Middle frontal gyrus (tissue), 1 donor: ENCODE measurements at regions not wholly inside any gene's neighbourhood (a gene's known extent, or its start where the extent isn't known, plus 50 kb on each side); places are given as distances from the start of the nearest gene placed in this dataset.

Experiments
- DNase-seq: peaks from one replicate; pipeline ENCODE4 v3.0.0-alpha.2; 2015; ENCODE audit warnings: low spot score; ENCODE audit errors: extremely low spot score

GRCh38 chr2:67221266-67221665 lies 175.9 kb upstream of the ETAA1 start:
- DNase-seq, result no peak

DNA sequence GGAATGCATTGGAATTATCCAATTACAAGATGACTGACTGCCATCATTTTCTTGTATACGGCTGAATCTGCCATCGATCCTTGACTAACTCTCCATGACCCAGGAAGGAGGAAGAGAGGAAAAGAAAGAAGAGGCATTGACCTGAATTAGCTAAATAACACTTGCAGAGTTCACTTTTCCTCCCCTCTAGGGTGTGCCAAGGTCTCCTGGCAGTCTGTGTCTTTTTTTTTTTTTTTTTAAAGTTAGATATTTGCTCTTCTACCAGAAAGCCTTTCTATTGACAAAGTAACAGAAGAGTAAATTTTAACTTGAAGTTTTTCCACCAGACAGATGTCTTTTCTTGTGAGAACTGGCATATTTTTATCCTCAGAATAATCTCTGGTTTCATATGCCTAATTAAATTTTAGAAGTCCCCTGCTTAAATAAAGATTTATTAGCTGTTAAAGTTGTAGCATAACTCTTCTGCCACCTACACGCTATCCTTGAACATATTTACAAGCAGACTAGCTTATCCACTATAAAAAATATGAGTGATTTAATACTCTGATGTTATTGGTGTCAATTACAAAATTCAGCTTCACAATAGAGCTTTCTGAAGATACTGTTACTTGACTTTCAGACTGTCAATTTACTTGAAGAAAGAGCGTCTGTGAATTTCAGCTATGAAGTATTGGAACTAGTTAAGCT lies 171.7 kb upstream of the ETAA1 start:
- DNase-seq, result no peak

DNA sequence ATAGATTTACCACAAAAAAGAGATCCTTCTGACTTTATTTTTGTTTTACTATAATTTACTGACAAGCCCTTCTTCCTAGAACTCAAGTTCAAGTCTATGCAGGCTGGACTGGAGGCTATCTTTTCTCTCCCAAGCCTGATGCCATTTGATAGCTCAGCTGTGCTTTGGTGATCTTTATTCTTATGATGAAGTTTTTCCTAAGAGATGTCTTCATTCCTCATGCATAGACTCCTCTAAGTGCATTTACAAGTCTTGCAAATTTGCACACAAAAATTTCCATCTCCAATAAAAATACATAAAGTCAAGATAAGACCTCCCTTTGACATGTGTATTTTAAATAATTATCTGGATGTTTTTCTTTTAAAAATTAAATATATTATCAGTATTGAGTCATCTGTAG lies 167.4 kb upstream of the ETAA1 start:
- no peak for DNase-seq

- no peak for DNase-seq
Observed at GRCh38 chr2:67232936-67233335, 164.2 kb upstream of the ETAA1 start.

DNA sequence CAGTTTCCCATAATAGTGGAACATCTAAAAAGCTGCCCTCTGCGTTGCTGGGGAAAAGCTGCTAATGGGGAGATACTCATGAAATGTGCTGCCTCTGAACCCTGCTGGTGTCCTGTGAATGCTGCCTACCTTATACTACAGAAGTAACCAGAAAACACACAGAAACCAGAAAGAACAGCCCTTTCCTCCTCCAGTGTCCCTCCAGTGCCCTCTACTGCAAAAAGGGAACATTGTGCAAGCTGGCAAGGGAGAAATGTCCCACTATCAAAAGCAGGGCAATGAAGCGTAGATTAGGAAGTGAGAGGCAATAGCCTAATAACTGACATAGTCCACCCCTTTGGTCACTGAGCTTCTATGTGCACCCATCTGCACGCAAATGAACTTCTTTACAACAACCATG lies 162.7 kb upstream of the ETAA1 start:
- no peak for DNase-seq

GRCh38 chr2:67237288-67237687 lies 159.8 kb upstream of the ETAA1 start:
- DNase-seq, result no peak

DNA sequence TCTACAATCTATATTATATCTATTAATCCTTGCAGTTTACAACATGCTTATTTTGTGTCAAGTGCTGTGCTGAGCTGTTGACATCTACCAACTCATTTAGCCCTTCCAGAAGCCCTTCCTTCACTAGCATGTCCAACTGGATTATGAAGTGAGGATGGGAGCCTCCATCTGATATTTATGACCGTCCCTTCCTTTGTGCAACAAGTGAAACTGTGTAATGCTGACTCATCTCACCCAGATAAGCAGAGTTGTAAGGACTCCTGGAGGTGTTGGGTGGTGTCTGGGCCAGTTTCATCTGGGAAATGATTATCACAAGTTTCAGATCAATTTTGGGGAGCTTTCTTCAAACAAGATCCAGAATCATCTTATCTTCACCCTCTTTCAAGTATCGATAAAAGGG lies 156.6 kb upstream of the ETAA1 start:
- DNase-seq, result no peak

- no peak for DNase-seq
Observed at GRCh38 chr2:67241453-67241852, 155.7 kb upstream of the ETAA1 start.

DNA sequence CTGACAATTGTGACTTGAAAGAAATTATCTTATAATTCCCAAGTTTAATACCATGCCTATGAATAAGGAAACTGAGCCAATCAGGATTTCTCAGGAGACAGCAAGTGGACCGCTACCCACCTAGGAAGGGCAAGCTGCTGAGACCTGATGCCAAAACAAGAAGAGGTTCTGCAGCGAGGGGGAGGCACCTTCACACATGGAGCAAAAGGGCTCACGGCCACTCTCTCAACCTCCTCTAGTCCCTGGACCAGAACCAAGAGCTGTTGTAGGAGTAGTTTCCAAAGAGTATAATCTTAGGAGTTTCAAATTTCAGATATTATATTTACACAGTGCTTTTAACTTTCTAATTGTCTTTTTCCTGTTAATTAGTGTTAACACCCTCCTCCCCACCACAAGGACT lies 154.7 kb upstream of the ETAA1 start:
- no peak for DNase-seq

- DNase-seq, result no peak
Observed at GRCh38 chr2:67243919-67244318, 153.2 kb upstream of the ETAA1 start.

GRCh38 chr2:67246791-67247190 lies 150.3 kb upstream of the ETAA1 start:
- DNase-seq, result no peak

GRCh38 chr2:67251741-67252140 lies 145.4 kb upstream of the ETAA1 start:
- DNase-seq, result no peak

DNA sequence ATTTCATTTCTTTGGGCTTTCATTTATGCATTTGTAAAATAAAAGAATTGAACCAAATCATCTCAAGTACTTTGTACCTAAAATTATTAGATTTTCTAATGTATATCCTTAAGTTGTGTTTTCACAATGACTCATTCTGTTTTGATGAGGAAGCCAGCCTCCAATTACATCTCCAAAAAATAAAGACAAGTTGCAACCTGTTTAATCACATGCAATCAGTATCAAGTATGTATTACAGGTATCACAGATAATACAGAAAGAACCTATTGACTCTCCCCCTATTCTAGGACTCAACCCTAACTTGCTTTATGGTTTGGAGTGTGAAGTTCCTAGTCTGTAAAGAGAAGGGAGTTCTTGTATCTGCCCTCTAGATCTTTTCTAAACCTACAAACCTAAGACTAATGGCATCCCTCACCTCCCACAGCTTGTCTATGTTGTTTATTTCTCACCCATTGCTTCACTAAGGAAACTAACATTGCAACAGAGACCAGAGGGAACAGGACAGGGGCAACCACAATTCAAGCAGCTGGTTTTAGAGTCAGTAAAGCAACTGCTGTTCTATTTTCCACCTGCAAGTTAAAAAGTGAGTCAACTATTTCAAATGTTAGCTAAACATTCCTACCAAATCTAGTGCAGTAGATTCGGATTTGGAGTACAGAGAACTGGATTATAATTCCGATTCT lies 141.1 kb upstream of the ETAA1 start:
- DNase-seq, result no peak

GRCh38 chr2:67256892-67257291 lies 140.2 kb upstream of the ETAA1 start:
- DNase-seq, result no peak

DNA sequence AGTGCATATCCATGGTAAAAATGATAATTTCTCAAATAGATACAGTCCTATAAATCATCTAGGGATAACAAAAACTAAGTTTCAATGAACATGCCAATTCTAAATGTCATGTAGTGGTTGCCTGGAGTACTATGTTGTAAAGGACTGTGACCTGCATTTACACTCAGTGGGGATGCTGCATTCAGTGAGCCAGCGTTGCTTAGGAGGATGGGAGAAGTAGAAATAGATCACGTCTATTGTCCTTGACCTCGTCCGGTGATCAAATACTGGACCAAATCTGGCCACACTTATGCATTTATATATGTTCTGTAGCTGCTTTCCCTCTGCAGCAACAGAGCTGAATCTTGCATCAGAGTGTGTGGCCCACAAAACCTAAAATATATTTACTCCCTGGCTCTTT lies 139.0 kb upstream of the ETAA1 start:
- no peak for DNase-seq

- DNase-seq, result no peak
Observed at GRCh38 chr2:67258831-67259230, 138.3 kb upstream of the ETAA1 start.

GRCh38 chr2:67259556-67260342 lies 137.4 kb upstream of the ETAA1 start:
- no peak for DNase-seq

DNA sequence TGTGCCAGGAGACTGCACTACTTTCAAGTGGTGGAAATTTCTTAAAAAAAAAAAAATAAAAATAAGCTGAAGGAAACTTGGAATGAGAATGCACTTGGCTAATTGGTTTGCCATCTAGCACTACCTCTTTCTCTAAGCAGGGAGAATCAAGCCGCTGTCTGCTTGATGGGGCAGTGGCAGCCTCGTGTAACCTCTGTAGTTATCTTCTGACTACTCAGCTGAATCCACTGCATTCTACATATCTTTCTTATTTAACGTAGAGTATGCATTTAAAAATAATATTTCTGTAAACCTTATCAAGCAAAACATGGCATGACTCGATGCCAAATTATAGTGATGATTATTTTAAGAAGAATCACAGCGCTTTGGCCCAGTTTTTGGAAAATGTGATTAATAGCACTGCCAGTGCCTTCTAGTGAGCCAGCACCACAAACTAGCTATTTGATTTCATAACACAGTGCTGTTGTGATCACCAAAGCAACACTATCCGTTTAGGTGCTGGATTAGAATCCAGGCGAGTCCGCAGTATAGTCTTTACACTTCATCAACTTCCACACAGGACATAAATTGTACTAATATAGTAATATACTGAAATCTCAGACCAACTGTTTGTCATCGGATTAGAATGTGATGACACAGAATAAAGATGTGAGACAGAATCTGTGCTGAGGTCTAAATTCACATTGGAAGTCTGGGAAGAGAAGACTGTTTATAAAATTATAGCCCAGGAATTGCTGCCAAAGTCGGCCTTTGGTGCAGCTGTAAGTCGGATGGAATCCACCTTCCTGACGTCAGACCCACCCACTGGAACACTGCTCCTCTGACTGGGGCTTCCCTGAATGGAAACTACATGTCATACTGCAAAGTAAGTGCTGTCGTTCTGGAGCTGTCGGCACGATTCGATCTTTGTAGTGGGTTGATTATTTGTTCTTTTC lies 136.5 kb upstream of the ETAA1 start:
- no peak for DNase-seq

DNA sequence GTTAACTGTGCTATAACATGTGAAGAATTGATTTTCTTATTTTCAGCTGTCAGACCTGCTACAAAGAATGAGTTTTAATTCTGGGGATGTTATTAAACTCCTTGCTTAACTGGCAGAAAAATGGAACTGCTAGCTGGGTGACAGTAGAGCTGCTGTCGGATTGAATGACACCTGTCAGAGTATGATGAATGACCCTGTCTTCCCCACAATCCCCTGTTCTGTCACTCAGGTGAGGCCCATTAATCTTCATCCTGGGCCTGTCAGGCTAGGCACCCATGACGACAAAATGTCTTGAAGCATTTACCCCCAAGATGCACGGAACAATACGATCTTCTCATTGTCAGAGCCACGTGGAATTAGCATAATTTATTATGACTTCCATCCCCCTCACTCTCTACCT lies 129.9 kb upstream of the ETAA1 start:
- no peak for DNase-seq

DNA sequence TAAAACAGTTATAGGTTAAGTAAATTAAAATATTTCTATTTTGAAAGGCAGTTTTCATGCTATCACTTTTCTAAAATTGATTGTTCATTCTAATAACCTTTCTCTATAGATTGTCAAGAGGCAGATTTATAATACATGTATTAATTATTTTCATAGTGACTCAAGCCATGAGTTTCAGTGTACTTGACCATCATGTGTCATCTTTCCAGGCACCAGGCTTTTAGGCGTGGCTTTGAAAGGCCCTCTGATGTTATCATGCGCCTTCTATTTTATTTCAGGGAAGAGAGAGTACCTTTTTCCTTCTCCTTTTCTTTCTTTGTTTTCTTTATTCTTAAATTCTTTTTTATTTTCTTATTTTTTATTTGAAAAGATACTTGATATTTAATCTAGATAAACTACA lies 128.3 kb upstream of the ETAA1 start:
- no peak for DNase-seq

DNA sequence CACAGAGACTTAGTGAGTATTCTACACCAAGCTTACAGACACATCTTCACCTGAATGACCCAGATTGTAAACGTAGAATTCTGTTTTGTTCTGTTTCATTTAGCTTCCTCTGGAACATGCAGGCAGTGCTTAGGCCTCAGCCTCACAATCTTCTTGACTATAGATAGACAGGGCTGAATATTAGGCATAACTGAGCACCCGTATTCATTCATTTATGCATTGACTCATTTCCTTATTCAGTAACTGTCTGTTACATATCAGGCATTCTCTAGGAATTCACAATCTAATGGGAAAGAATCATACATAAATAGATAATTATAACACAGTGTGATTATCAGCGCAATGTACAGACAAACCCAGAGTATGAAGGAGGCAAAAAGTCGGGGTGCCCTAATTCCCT lies 124.9 kb upstream of the ETAA1 start:
- no peak for DNase-seq
